Mesenchymal stem cell (in vitro differentiated cells and primary cell): ENCODE measurements at regions not wholly inside any gene's neighbourhood (a gene's known extent, or its start where the extent isn't known, plus 50 kb on each side); places are given as distances from the start of the nearest gene placed in this dataset.

Source experiments
- DNase-seq: peaks from one replicate; pipeline ENCODE4 v3.0.0-alpha.2; 2013
- H2AFZ ChIP-seq: one replicate; pipeline ENCODE4 v1.6.1; 2013; ENCODE audit warnings: low read depth, mild to moderate bottlenecking, control low read depth, inconsistent platforms, low read length, moderate library complexity
- H2AK5ac ChIP-seq: 2 replicates; pipeline ENCODE4 v1.6.1; 2013; ENCODE audit warnings: low read length, moderate library complexity, mild to moderate bottlenecking, inconsistent platforms; ENCODE audit not compliant: severe bottlenecking
- H2BK120ac ChIP-seq: one replicate; pipeline ENCODE4 v1.6.1; 2013; ENCODE audit warnings: low read depth, mild to moderate bottlenecking, inconsistent platforms, low read length, moderate library complexity
- H2BK12ac ChIP-seq, 2 experiments: one replicate each; pipeline ENCODE4 v1.6.1; 2013; ENCODE audit warnings: inconsistent platforms in 2 of 2, low read length in 2 of 2, mild to moderate bottlenecking in 2 of 2, moderate library complexity in 2 of 2, control low read depth in 1 of 2
- H2BK15ac ChIP-seq: one replicate; pipeline ENCODE4 v1.6.1; 2013; ENCODE audit warnings: mild to moderate bottlenecking, low read depth, inconsistent platforms; ENCODE audit not compliant: poor library complexity, severe bottlenecking
- H2BK5ac ChIP-seq: 2 replicates; pipeline ENCODE4 v1.6.1; 2013; ENCODE audit warnings: low read depth, mild to moderate bottlenecking, low read length, control low read depth, inconsistent platforms; ENCODE audit not compliant: poor library complexity, severe bottlenecking
- H3K14ac ChIP-seq, 2 experiments: one replicate each; pipeline ENCODE4 v1.6.1; 2013; ENCODE audit warnings: inconsistent platforms in 2 of 2, low read length in 2 of 2, control low read depth in 1 of 2, mild to moderate bottlenecking in 1 of 2, moderate library complexity in 1 of 2
- H3K18ac ChIP-seq, 2 experiments: one replicate each; pipeline ENCODE4 v1.6.1; 2013; ENCODE audit warnings: inconsistent platforms in 2 of 2, low read length in 2 of 2, control low read depth in 1 of 2, low read depth in 1 of 2, mild to moderate bottlenecking in 1 of 2
- H3K23ac ChIP-seq, 2 experiments: one replicate each; pipeline ENCODE4 v1.6.1; 2013; ENCODE audit warnings: inconsistent platforms in 2 of 2, low read length in 2 of 2, mild to moderate bottlenecking in 2 of 2, moderate library complexity in 2 of 2, control low read depth in 1 of 2
- H3K27ac ChIP-seq: 2 replicates; pipeline ENCODE4 v1.5.1; 2013; ENCODE audit warnings: mild to moderate bottlenecking, moderate library complexity, low read length, control low read depth, inconsistent platforms; ENCODE audit not compliant: poor library complexity, severe bottlenecking
- H3K27me3 ChIP-seq, 2 experiments: 2 replicates each; pipeline versions ENCODE4 v1.6.1 to v1.7.0; 2013; ENCODE audit warnings: low read length in 2 of 2, mild to moderate bottlenecking in 2 of 2, moderate library complexity in 2 of 2, control low read depth in 1 of 2, inconsistent platforms in 1 of 2; ENCODE audit not compliant: control insufficient read depth in 1 of 2, insufficient read depth in 1 of 2
- H3K36me3 ChIP-seq, 2 experiments: 2 replicates each; pipeline versions ENCODE4 v1.6.1 to v1.7.0; 2013; ENCODE audit warnings: low read length in 2 of 2, control low read depth in 1 of 2, inconsistent platforms in 1 of 2, low read depth in 1 of 2, mild to moderate bottlenecking in 1 of 2; ENCODE audit not compliant: insufficient read depth in 2 of 2, control insufficient read depth in 1 of 2
- H3K4ac ChIP-seq, 2 experiments: one replicate each; pipeline ENCODE4 v1.6.1; 2013; ENCODE audit warnings: inconsistent platforms in 2 of 2, low read length in 2 of 2, mild to moderate bottlenecking in 2 of 2, moderate library complexity in 2 of 2, control low read depth in 1 of 2, low read depth in 1 of 2
- H3K4me1 ChIP-seq: 2 replicates; pipeline ENCODE4 v1.6.1; 2013; ENCODE audit warnings: low read depth, low read length, control low read depth; ENCODE audit not compliant: control insufficient read depth, insufficient read depth
- H3K4me2 ChIP-seq: 2 replicates; pipeline ENCODE4 v1.6.1; 2013; ENCODE audit warnings: low read length, mild to moderate bottlenecking, inconsistent platforms; ENCODE audit not compliant: poor library complexity, severe bottlenecking
- H3K4me3 ChIP-seq, 2 experiments: 2 replicates each; pipeline versions ENCODE4 v1.5.1 to v1.7.0; 2013; ENCODE audit warnings: low read length in 2 of 2, mild to moderate bottlenecking in 2 of 2, control low read depth in 1 of 2, low read depth in 1 of 2; ENCODE audit not compliant: insufficient read depth in 1 of 2
- H3K79me1 ChIP-seq: replicated peaks from 2 replicates; pipeline ENCODE4 v1.6.1; 2013; ENCODE audit warnings: mild to moderate bottlenecking, control low read depth, low read length, inconsistent platforms; ENCODE audit not compliant: poor library complexity, severe bottlenecking
- H3K9ac ChIP-seq: 2 replicates; pipeline ENCODE4 v1.7.0; 2013; ENCODE audit warnings: mild to moderate bottlenecking, low read length, moderate library complexity
- H3K9me3 ChIP-seq: 2 replicates; pipeline ENCODE4 v1.7.0; 2013; ENCODE audit warnings: mild to moderate bottlenecking, low read length; ENCODE audit not compliant: control insufficient read depth
- H4K8ac ChIP-seq: one replicate; pipeline ENCODE4 v1.6.1; 2013; ENCODE audit warnings: inconsistent platforms, mild to moderate bottlenecking, low read length, moderate library complexity
- H4K91ac ChIP-seq: one replicate; pipeline ENCODE4 v1.6.1; 2013; ENCODE audit warnings: mild to moderate bottlenecking, low read length, inconsistent platforms
- WGBS: methylation state at CpG from one replicate; pipeline ENCODE4 v1.1.7; 2013; ENCODE audit warnings: mixed read lengths; 5-methylcytosine and 5-hydroxymethylcytosine counted together

GRCh38 chr12:29035112-29035511 lies 114.0 kb upstream of the FAR2 start:
- Histone ChIP-seq H3K36me3 (no peaks in the 10 kb centered on the region), H3K9ac (no peak overlapping the region), H3K4ac (no peak overlapping the region), H2BK15ac (no peak overlapping the region), H2BK5ac (no peak overlapping the region), H3K23ac (no peak overlapping the region), H3K27me3 (peaks cover 0 to 24% of the 10 kb centered on the region in 2 experiments), H3K14ac (no peak overlapping the region), H2AFZ (no peak overlapping the region), H3K18ac (no peak overlapping the region), H3K9me3 (no peaks in the 10 kb centered on the region), H3K79me1 (no peaks in the 10 kb centered on the region), H3K4me2 (no peak overlapping the region), H3K27ac (no peak overlapping the region), H4K8ac (no peak overlapping the region), H3K4me1 (no peaks in the 10 kb centered on the region), H2BK12ac (no peak overlapping the region), H2BK120ac (no peak overlapping the region), H2AK5ac (no peak overlapping the region), H3K4me3 (no peak overlapping the region), H4K91ac (no peak overlapping the region)
- WGBS: 71% methylated on average over 1 of the region's 1 CpG
- DNase-seq: no peak

- H2BK120ac ChIP-seq: no peak overlapping the region
- H4K8ac ChIP-seq: no peak overlapping the region
- WGBS: 10% methylated on average over 3 of the region's 3 CpGs
Measured at GRCh38 chr12:29039013-29039412, 110.1 kb upstream of the FAR2 start.

GRCh38 chr12:29041621-29042020 lies 107.5 kb upstream of the FAR2 start:
- Histone ChIP-seq H2BK120ac (no peak overlapping the region), H4K91ac (no peak overlapping the region), H3K18ac (no peak overlapping the region), H3K27me3 (peaks cover 0 to 19% of the 10 kb centered on the region in 2 experiments), H3K27ac (peak overlapping the region; percentile 62), H2BK5ac (no peak overlapping the region), H3K4me1 (no peaks in the 10 kb centered on the region), H3K9ac (peak overlapping the region; percentile 87), H2BK15ac (no peak overlapping the region), H3K4me2 (no peak overlapping the region), H3K4ac (no peak overlapping the region), H3K23ac (no peak overlapping the region), H3K36me3 (no peaks in the 10 kb centered on the region), H4K8ac (no peak overlapping the region), H3K9me3 (no peaks in the 10 kb centered on the region), H3K14ac (no peak overlapping the region), H2BK12ac (no peak overlapping the region), H3K4me3 (peak overlapping the region in 1 of 2 experiments; percentile 64), H2AK5ac (no peak overlapping the region), H3K79me1 (no peaks in the 10 kb centered on the region), H2AFZ (no peak overlapping the region)
- WGBS: 9% methylated on average over 1 of the region's 4 CpGs
- peak; percentile 91 for DNase-seq

More at GRCh38 chr12:29039013-29039412, 110.1 kb upstream of the FAR2 start:
- Histone ChIP-seq H3K9me3 (no peaks in the 10 kb centered on the region), H2AFZ (no peak overlapping the region), H3K36me3 (no peaks in the 10 kb centered on the region), H3K9ac (peak overlapping the region; percentile 87), H3K27ac (no peak overlapping the region), H3K23ac (no peak overlapping the region), H2AK5ac (no peak overlapping the region), H3K4me3 (no peak overlapping the region), H3K4me2 (no peak overlapping the region), H3K18ac (no peak overlapping the region), H2BK15ac (no peak overlapping the region), H3K4me1 (no peaks in the 10 kb centered on the region), H3K27me3 (peaks cover 0 to 24% of the 10 kb centered on the region in 2 experiments), H2BK5ac (no peak overlapping the region), H3K79me1 (no peaks in the 10 kb centered on the region), H2BK12ac (no peak overlapping the region), H4K91ac (no peak overlapping the region), H3K4ac (no peak overlapping the region), H3K14ac (no peak overlapping the region)
- peak; percentile 95 for DNase-seq

- Histone ChIP-seq H3K18ac (no peak overlapping the region), H3K79me1 (no peaks in the 10 kb centered on the region), H3K4me1 (no peaks in the 10 kb centered on the region), H2AK5ac (no peak overlapping the region), H4K91ac (no peak overlapping the region), H4K8ac (no peak overlapping the region), H3K4me3 (no peak overlapping the region), H3K9ac (peak overlapping the region; percentile 87), H3K27me3 (peaks cover 0 to 19% of the 10 kb centered on the region in 2 experiments), H3K4me2 (no peak overlapping the region), H3K4ac (no peak overlapping the region), H3K36me3 (no peaks in the 10 kb centered on the region), H3K9me3 (no peaks in the 10 kb centered on the region), H2AFZ (no peak overlapping the region), H2BK120ac (no peak overlapping the region), H3K23ac (no peak overlapping the region), H3K14ac (no peak overlapping the region), H2BK15ac (no peak overlapping the region), H3K27ac (no peak overlapping the region), H2BK12ac (no peak overlapping the region), H2BK5ac (no peak overlapping the region)
- peak; percentile 23 for DNase-seq
- WGBS: 70% methylated on average over 1 of the region's 1 CpG
Measured at GRCh38 chr12:29043069-29043468, 106.0 kb upstream of the FAR2 start.
